Fibroblast of peridontal ligament (primary cell): ENCODE measurements at regions not wholly inside any gene's neighbourhood (a gene's known extent, or its start where the extent isn't known, plus 50 kb on each side); places are given as distances from the start of the nearest gene placed in this dataset.
"Not testable (repeated sequence)": the region's sequence is repeated elsewhere in the genome, so short reads cannot be mapped to it uniquely, and the experiment has no call there.

ENCODE experiments used
- DNase-seq: peaks from one replicate; pipeline ENCODE4 v3.0.0-alpha.2; 2010; ENCODE audit errors: extremely low read depth

GRCh38 chr19:29054886-29055675, 157.9 kb downstream of the UQCRFS1 start:
- DNase-seq, result no peak

DNA sequence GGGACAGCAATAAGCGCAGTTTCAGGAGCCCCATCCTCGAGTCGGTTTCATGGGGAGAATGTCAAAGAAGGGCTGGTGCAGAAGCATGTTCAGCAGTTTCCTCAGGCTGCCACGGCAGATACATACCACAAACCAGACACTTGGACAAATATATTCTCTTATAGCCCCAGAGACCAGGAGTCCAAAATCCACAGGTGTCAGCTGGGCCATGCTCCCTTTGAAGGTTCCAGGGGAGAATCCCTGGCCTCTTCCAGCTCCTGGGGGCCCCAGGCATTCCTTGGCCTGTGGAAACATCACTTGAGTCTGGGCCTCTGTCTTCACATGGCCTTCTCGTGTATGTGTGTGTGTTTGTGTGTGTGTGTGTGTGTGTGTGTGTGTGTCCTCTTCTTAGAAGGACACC, 164.1 kb downstream of the UQCRFS1 start:
- no peak for DNase-seq

DNA sequence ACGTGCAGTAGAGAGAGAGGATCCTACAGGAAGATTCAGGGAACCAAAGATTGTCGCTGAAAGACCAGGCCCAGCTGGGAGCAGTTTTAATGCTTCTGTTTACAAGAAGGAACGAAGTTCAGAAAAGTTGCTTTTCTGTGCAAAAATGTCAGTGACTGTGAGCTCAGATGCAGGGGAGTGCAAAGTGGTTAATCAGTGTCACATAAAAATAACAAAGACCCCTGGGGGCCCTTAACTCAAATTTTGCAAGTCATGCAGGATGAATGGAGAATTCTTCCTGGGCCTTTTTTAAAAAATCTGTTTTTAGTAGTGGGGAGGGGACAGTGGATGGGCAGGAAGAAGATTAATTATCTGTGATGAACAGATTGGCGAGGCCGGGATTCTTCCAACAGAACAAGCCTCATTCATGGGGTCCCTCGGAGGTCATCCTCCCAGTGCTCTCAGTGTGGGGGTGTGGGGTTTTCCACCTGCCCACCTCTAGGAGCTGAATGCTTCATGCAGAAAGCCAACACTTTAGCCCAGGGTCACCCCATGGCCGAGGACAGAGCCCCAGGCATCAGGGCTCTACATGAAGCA, 167.2 kb downstream of the UQCRFS1 start:
- DNase-seq, result no peak

GRCh38 chr19:29044037-29044436, 168.9 kb downstream of the UQCRFS1 start:
- no peak for DNase-seq

GRCh38 chr19:29042450-29042849, 170.5 kb downstream of the UQCRFS1 start:
- DNase-seq, result no peak

DNA sequence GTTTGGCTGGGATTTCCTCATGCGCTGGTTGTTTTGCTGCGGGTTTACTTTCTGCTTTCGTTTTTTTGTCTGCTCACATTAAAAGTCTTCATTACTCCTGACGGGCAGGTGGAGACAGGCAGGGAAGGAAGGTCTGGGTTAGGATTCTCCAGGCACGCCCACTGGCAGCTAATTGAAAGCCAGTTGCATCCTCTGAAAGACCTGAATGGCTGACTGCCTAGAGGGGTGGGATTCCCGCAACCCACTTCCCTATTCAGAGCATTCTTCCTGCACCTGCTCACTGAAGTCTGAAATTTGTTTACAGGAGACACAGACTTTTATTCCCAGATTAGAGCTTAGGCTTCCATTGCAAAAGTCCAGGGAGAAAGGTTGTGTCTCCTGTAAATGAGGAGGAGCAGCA, 172.0 kb downstream of the UQCRFS1 start:
- no peak for DNase-seq

- no peak for DNase-seq
These were observed 172.7 kb downstream of the UQCRFS1 start for GRCh38 chr19:29040292-29040691.

DNA sequence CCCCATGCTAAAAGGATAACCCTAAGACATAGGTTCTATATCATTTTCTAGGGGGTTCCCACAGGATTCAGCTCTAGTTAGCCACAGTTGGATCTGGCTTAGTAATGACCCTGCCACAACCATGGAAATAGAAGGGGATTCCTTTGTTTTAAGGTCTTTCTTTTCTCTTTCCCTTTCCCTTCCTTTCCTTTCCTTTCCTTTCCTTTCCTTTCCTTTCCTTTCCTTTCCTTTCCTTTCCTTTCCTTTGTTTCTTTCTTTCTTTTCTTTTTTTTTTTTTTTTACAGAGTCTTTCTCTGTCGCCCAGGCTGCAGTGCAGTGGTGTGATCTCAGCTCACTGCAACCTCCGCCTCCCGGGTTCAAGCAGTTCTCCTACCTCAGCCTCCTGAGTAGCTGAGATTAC, 173.9 kb downstream of the UQCRFS1 start:
- DNase-seq, result not testable (repeated sequence)

DNA sequence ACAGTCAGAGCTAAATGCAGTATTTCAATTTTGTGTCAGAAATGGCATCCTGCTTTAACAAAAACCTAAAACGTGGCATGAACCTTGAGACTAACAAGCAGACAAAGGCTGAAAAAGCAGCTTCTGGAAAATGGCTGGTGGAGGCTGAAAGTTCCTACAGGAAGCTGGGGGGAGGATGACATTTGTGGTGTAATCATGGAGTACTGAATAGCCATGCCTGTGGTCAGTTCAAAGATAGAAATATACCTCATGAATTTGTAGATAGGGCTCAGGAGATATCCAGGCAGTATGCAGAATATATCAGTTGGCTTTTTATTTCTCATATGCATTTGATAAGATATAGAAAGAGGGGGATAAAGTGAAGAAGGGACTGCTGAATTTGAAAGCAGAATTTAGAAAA, 181.7 kb downstream of the UQCRFS1 start:
- no peak for DNase-seq

DNA sequence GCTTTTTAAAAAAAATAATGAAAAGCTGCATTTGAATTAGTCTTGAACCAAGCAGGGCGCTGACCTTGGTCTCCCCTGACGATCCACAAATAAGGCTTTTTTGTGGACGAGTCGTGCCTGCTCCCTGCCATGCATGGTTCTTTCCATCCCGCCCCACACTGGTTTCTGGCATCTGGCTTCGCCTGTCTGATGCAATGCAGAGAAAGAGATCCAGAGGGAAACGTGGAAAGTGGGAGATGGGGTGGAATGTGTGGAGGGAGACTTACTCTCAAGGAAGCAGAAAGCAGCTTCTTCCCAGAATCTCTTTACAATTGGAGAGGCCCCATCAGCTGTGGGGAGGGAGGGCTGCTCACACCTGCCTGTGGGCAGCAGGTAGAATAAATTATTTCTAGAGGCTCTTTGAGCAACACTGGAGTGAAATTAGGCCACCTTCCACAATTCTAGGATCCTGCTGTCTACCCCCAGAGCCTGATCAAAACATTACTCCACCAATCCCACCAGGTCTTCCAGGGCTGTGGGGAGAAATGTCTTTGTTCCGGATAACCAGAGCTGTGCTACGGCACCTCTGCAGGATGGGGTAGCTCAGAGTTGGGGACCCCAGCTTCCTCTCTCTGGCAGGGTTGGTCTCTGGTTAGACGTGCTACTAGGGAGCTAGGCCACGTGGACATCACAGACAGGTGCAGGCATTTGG, 183.5 kb downstream of the UQCRFS1 start:
- no peak for DNase-seq

- no peak for DNase-seq
These were observed 190.4 kb downstream of the UQCRFS1 start for GRCh38 chr19:29022599-29022998.

DNA sequence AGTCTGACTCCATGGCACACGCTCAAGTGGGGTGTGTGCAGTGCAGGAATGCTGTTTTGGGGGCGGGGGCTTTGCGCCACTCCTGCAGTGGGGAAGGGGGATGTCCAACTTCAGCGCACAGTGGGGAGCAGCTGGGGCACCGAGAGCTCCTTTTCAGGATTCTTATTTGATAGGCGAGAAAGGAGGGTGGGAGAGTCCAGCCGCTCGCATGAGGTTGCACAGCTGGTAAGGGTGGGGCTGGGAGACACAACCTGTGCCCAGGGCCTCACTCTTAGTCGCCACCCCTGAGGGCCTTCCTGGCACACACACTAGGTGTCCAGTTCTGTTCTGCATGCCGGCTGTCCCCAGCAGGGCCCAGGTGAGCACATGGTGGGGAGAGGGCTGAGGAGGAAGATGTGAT, 190.8 kb downstream of the UQCRFS1 start:
- no peak for DNase-seq

- DNase-seq, result no peak
These were observed 191.6 kb downstream of the UQCRFS1 start for GRCh38 chr19:29021232-29021916.

DNA sequence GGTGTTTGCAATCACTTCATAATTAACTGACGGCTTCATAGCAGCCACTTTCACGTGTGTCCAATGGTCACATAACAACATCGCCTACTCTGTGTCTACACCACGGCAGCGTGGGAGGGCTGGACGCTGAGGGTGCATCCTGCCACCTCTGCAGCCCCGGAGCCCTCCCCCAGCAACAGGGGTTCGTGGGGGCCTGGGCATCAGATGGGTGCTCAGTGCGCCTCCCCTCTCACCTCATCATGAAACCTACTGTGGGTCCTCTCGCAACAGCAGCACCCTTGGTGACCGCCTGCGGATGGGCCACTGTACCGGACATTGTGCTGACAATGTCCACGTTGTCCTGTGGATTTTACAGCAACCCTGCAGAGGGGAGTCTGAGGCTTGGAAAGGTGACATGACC, 193.5 kb downstream of the UQCRFS1 start:
- no peak for DNase-seq

DNA sequence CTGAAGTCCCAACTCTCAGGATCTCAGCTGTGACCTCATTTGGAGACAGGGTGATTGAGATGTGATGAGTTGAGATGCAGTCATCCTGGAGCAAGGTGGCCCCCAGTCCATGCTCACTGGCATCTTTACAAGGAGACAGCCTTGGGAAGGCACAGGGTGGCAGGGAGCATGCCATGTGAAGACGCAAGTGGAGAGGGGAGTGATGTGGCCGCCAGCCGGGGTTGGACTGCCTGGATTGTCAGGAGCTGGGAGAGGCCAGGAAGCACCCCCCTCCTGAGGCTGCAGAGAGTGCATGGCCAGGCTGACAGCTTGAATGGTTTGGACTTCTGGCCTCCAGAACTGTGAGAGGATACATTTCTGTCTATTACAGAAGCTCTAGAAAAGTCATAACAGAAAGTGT, 194.4 kb downstream of the UQCRFS1 start:
- no peak for DNase-seq

DNA sequence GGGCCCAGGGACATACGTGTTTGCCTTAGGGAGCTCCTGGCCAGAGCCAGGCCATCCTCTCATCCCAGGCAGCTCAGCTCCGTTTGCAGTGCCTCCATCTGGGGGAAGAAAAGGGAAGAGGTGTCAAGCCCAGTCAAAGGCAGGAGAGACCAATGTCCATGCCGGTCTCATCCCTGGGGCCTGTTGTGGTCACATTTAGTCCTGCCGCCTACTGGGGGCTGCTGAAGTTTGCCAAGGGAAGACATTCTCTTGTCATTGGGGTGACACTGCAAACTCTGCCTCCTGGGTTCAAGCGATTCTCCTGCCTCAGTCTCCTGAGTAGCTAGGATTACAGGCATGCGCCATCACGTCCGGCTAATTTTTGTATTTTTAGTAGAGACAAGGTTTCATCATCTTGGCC, 195.2 kb downstream of the UQCRFS1 start:
- no peak for DNase-seq

GRCh38 chr19:29016926-29017760, 195.8 kb downstream of the UQCRFS1 start:
- DNase-seq, result no peak

DNA sequence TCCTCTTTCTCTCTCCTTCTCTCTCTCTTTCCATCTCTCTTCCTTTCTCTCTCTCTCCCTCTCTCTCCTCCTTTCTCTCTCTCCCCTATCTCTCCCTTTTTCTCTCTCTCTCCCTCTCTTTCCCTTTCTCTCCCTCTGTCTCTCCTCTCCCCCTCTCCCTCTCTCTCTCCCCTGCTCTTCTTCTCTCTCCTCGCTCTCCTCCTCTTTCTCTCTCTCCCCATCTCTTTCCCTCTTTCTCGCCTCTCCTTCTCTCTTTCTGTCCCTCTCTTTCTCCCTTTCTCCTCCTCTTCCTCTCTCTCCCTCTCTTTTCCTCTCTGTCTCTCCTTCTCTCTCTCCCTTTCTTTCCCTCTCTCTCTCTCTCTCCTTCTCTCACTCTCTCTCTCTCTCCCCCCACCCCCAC, 196.6 kb downstream of the UQCRFS1 start:
- no peak for DNase-seq

- no peak for DNase-seq
These were observed 197.4 kb downstream of the UQCRFS1 start for GRCh38 chr19:29015569-29015968.

GRCh38 chr19:29014857-29015436, 198.0 kb downstream of the UQCRFS1 start:
- no peak for DNase-seq

DNA sequence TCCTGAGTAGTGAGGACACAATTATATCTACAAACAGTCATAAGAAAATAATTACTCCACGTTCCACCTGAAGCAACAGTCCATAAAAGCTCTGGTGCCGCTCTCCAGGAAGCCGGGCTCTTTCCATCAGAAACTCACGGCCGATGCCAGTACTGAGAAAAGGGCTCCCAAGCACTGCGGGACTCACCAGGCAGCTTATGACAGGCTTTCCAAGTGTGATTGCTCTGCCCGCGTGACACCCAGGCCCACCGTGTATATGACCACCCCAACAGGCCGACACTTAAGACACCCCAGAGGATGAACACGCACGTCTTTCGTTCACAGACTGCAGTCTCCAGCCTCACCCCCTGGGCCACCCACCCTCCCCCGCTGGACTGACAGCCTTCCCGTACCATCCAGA, 199.0 kb downstream of the UQCRFS1 start:
- no peak for DNase-seq
